ENCODE measurements at regions not wholly inside any gene's neighbourhood (a gene's known extent, or its start where the extent isn't known, plus 50 kb on each side); places are given as distances from the start of the nearest gene placed in this dataset.

- TF ChIP-seq CTCF (IDR thresholded peaks at IDR 0.05), result no peak
- TF ChIP-seq EP300 (IDR thresholded peaks at IDR 0.05), result no peak
- no peak for TF ChIP-seq POLR2A (IDR thresholded peaks at IDR 0.05)
- TF ChIP-seq POLR2AphosphoS5 (IDR thresholded peaks at IDR 0.05), result no peak
These were observed 86.7 kb upstream of the GPR12 start for GRCh38 chr13:26847281-26847680.

Data from gastroesophageal sphincter (tissue), 3 donors.